ENCODE measurements at regions not wholly inside any gene's neighbourhood (a gene's known extent, or its start where the extent isn't known, plus 50 kb on each side); places are given as distances from the start of the nearest gene placed in this dataset.
A peak's percentile ranks its signal among the peaks of the same experiment; 100 is the strongest.

GRCh38 chr3:171953301-171954022, 85.9 kb upstream of the FNDC3B start:
- in situ Hi-C loops (cut with HindIII; ENCODE audit: low pct_ligation_motif_present, low pct_unique_long_range_greater_than_20kb, low sequenced_read_pairs), result no loop called here
- DNase-seq, result no peak

- in situ Hi-C loops (cut with HindIII; ENCODE audit: low pct_ligation_motif_present, low pct_unique_long_range_greater_than_20kb, low sequenced_read_pairs), result no loop called here
- no peak for DNase-seq
Observed at GRCh38 chr3:171954690-171955383, 84.5 kb upstream of the FNDC3B start.

- in situ Hi-C loops (cut with HindIII; ENCODE audit: low pct_ligation_motif_present, low pct_unique_long_range_greater_than_20kb, low sequenced_read_pairs), result no loop called here
- DNase-seq, result no peak
Observed at GRCh38 chr3:171955598-171955997, 83.8 kb upstream of the FNDC3B start.

GRCh38 chr3:171956181-171956683, 83.1 kb upstream of the FNDC3B start:
- no peak for DNase-seq
- in situ Hi-C loops (cut with HindIII; ENCODE audit: low pct_ligation_motif_present, low pct_unique_long_range_greater_than_20kb, low sequenced_read_pairs), result no loop called here

GRCh38 chr3:171956705-171957104, 82.7 kb upstream of the FNDC3B start:
- in situ Hi-C loops (cut with HindIII; ENCODE audit: low pct_ligation_motif_present, low pct_unique_long_range_greater_than_20kb, low sequenced_read_pairs), result no loop called here
- DNase-seq, result no peak

- in situ Hi-C loops (cut with HindIII; ENCODE audit: low pct_ligation_motif_present, low pct_unique_long_range_greater_than_20kb, low sequenced_read_pairs), result no loop called here
- DNase-seq, result no peak
Observed at GRCh38 chr3:171959532-171960089, 79.8 kb upstream of the FNDC3B start.

DNA sequence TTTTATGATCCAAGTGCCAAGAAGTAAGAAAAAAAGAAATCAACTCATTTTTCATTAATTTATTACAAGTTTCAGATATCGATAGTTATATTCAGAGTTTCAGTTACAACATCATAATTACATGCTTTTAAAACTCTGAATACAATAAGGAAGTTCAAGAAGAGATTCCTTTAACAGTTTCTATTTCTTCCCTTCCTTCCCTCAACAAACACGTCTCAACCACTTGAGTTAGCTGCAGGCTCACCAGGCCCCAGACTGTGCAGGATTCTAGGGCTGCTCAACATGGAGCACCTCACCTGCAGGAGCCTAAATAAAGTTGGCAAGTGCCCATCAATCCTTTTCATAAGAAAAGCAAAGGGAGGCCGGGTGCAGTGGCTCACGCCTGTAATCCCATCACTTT, 79.2 kb upstream of the FNDC3B start:
- no peak for DNase-seq
- in situ Hi-C loops (cut with HindIII; ENCODE audit: low pct_ligation_motif_present, low pct_unique_long_range_greater_than_20kb, low sequenced_read_pairs), result no loop called here

DNA sequence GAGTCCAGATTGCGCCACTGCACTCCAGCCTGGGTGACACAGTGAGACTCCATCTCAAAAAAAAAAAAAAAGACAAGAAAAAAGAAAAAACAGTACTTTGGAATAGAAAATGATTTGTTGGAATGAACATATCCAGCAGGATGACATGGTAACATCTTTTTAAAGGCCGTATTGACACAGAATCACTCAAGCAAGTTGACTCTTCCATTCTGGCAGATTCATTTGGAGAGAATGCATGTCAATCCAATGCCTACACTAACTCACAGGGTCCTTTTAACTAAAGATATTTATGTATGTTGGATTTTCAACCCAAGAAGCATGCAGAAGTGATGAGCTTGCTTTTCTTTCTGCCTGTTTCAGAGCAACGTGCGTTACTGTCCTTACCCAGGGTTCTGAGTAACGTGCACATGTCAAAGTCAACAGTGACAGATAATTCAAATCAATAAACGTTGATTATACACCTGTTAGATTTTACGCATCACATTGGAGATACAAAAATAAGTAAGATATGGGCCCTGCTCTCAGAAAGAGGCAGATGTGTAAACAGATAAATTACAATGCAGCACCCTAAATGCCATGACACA, 77.1 kb upstream of the FNDC3B start:
- DNase-seq, result no peak
- in situ Hi-C loops (cut with HindIII; ENCODE audit: low pct_ligation_motif_present, low pct_unique_long_range_greater_than_20kb, low sequenced_read_pairs), result no loop called here

DNA sequence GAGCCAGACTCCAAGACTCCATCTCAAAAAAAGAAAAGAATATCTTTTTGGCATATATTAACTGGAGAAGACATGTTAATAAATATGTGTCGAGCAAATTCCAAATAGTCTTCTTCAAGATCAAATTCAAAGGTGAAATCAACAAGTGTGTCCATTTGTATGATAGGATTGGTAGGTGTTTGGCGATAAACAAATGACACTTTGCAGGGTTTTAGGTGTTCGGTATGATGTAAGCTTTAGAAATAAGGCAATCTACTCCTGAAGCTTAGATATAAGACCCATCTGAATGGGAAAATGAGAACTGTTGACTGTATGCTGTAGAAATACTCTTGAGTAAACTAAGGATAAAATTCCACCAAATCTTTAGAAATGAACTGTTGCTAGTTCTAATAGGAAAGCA, 75.8 kb upstream of the FNDC3B start:
- no peak for DNase-seq
- in situ Hi-C loops (cut with HindIII; ENCODE audit: low pct_ligation_motif_present, low pct_unique_long_range_greater_than_20kb, low sequenced_read_pairs), result no loop called here

DNA sequence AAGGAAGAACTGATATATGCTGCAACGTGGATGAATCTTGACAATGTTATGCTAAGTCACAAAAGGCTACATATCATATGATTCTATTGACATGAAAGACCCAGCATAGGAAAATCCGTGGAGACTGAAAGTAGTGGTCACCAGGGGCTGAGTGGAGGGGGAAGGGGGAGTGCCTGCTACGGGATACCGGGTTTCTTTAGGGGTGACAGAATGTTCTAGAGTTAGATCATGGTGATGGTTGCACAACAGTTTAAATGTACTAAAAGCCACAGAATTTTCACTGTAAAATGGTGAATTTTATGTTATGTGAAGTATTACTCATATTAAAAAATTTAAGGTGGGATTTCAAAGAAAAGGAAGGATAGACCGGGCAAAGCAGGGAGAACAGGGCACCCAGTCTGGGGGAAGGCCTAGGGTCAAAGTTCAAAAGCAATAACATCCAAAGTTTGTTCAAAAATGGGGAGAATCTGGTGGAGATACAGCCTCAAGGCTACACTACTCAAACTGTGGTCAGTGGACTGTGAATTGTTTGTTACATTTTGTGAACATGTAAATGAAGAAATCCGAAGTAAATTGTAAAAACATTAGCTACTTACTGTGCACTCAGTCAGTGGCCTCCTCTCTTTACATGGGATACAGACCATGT, 74.2 kb upstream of the FNDC3B start:
- DNase-seq, result no peak
- in situ Hi-C loops (cut with HindIII; ENCODE audit: low pct_ligation_motif_present, low pct_unique_long_range_greater_than_20kb, low sequenced_read_pairs), result no loop called here

- DNase-seq, result no peak
- in situ Hi-C loops (cut with HindIII; ENCODE audit: low pct_ligation_motif_present, low pct_unique_long_range_greater_than_20kb, low sequenced_read_pairs), result no loop called here
Observed at GRCh38 chr3:171966533-171967136, 72.7 kb upstream of the FNDC3B start.

GRCh38 chr3:171967137-171967783, 72.1 kb upstream of the FNDC3B start:
- DNase-seq, result peak; percentile 57
- in situ Hi-C loops (cut with HindIII; ENCODE audit: low pct_ligation_motif_present, low pct_unique_long_range_greater_than_20kb, low sequenced_read_pairs), result no loop called here

DNA sequence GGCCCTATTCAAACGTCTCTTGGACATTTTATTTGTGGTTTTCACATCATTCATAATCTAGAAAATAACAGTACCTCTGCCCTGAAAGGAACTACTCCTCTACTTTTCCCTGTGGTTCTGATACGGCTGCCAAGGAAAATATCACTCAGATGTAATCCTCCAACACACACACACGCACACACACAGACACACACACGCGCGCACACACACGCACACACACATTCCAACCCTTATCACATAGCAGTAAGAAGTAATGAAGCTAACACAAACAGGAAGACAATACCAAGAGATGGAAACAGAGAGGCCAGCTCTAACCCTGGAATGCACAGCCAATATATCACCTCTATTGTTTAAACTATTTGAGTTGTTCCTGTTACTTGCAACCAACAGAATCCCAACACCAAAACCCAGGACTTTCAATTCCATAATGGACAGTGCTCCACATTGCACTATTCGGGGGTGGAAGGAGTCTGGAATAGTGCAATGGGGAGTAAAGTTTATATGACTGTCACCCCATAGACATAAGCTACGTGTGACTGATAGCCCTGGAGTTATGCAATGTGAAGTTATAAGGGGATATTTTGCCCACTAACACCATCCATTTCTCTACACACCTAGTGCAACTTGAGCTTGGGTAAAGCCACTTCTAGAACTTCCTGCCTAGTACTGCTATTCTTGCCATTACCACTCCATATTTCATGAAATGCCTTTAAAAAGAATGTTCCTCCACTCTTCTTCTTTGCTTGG, 71.3 kb upstream of the FNDC3B start:
- no peak for DNase-seq
- in situ Hi-C loops (cut with HindIII; ENCODE audit: low pct_ligation_motif_present, low pct_unique_long_range_greater_than_20kb, low sequenced_read_pairs), result no loop called here

DNA sequence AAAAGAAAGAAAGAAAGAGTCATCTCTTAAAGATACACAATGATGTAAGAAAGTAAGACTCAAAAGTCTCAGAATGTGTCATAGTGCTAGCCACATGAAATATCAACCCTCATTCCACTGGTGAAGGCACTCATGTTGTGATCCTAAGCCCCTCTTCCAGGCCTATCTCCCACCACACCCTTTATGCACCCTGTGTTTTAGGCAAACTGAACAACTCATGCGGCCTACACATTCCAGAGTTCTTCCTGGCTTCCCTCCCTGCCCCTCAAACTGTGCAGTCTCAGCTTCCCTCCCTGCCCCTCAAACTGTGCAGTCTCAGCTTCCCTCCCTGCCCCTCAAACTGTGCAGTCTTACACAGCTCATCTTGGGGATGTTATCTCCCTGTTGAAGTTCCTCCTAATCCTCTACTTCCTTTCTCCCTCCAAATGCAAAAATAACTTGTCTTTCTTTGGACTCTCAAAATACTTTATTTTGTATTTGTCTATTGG, 69.0 kb upstream of the FNDC3B start:
- in situ Hi-C loops (cut with HindIII; ENCODE audit: low pct_ligation_motif_present, low pct_unique_long_range_greater_than_20kb, low sequenced_read_pairs), result no loop called here
- DNase-seq, result no peak

GRCh38 chr3:171971919-171972514, 67.4 kb upstream of the FNDC3B start:
- DNase-seq, result no peak
- in situ Hi-C loops (cut with HindIII; ENCODE audit: low pct_ligation_motif_present, low pct_unique_long_range_greater_than_20kb, low sequenced_read_pairs), result no loop called here

DNA sequence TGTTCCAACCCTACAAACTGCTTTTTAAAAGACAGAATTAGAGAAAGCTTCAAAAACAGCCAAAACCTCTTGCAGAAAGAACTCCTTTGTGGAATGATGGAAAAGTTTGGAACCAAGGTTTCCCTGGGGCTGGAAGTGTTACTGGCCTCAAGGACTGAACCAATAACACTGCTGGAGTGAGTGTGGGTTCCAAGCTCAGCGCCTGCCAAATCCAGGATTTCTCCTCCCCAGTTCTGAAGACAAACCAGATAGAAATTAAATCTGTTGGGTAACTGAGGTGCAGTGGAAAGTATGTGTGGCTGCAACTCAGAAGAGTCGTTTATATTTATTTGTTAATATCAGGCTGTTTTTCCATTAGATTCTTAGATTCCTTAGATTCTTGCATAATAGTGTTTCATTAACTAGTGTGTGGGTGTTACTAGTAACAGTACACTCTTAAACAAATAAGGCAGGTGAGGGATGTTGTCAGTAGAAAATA, 66.5 kb upstream of the FNDC3B start:
- in situ Hi-C loops (cut with HindIII; ENCODE audit: low pct_ligation_motif_present, low pct_unique_long_range_greater_than_20kb, low sequenced_read_pairs), result no loop called here
- no peak for DNase-seq
